Body of pancreas (tissue), 4 donors: ENCODE measurements at regions not wholly inside any gene's neighbourhood (a gene's known extent, or its start where the extent isn't known, plus 50 kb on each side); places are given as distances from the start of the nearest gene placed in this dataset.

Experiments
- POLR2A ChIP-seq, 3 donors: fragments of 450-650 bp; IDR thresholded peaks; one replicate each; pipeline ENCODE4 v1.6.1; 2016; ENCODE audit warnings: antibody characterized with exemption in 3 of 3, mild to moderate bottlenecking in 2 of 3
- TF ChIP-seq, protein P1 (sequence below), 7 experiments: fragments of 450-650 bp in 4 of 7; fragments of 200-600 bp in 3 of 7; sonication (generic) in 3 of 7; IDR thresholded peaks; one replicate each; pipeline ENCODE4 v1.5.1; 2016 to 2019; ENCODE audit warnings: antibody characterized with exemption in 7 of 7

DNA sequence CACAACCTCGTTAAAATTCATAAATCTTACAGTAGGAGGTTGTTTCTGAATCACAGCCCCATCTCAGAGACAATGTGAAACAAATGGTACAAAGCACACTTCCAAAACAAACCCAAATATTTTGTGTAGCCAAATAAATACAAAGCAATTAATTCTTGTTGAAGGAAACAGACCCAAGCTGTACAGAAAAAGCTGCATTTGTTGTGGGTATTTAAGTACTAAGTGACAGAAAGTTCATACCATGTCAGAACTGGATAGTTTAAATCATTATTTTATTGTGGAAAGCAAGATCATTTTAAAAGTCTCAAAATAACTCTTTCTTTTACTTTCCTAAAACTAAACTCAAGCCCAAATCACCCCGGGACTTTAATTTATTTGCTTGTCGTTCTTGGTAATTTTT lies 570.7 kb downstream of the ELAVL2 start:
- TF ChIP-seq, protein P1, sequence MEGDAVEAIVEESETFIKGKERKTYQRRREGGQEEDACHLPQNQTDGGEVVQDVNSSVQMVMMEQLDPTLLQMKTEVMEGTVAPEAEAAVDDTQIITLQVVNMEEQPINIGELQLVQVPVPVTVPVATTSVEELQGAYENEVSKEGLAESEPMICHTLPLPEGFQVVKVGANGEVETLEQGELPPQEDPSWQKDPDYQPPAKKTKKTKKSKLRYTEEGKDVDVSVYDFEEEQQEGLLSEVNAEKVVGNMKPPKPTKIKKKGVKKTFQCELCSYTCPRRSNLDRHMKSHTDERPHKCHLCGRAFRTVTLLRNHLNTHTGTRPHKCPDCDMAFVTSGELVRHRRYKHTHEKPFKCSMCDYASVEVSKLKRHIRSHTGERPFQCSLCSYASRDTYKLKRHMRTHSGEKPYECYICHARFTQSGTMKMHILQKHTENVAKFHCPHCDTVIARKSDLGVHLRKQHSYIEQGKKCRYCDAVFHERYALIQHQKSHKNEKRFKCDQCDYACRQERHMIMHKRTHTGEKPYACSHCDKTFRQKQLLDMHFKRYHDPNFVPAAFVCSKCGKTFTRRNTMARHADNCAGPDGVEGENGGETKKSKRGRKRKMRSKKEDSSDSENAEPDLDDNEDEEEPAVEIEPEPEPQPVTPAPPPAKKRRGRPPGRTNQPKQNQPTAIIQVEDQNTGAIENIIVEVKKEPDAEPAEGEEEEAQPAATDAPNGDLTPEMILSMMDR (IDR thresholded peaks at IDR 0.05): no peak
- TF ChIP-seq POLR2A (IDR thresholded peaks at IDR 0.05): no peak
